Renal pelvis (tissue), 1 donor: ENCODE measurements at regions not wholly inside any gene's neighbourhood (a gene's known extent, or its start where the extent isn't known, plus 50 kb on each side); places are given as distances from the start of the nearest gene placed in this dataset.
A peak's percentile ranks its signal among the peaks of the same experiment; 100 is the strongest.

ENCODE experiments used
- DNase-seq: peaks from one replicate; pipeline ENCODE4 v3.0.0-alpha.2; 2013

GRCh38 chr2:177058747-177059146 is 153.8 kb upstream of the HNRNPA3 start:
- no peak for DNase-seq

- DNase-seq: no peak
Measured at GRCh38 chr2:177059293-177059692, 153.3 kb upstream of the HNRNPA3 start.

GRCh38 chr2:177063331-177063730 is 149.3 kb upstream of the HNRNPA3 start:
- no peak for DNase-seq

GRCh38 chr2:177064422-177064821 is 148.2 kb upstream of the HNRNPA3 start:
- no peak for DNase-seq

- DNase-seq: no peak
Measured at GRCh38 chr2:177068967-177069366, 143.6 kb upstream of the HNRNPA3 start.

- DNase-seq: peak; percentile 57
Measured at GRCh38 chr2:177072090-177072489, 140.5 kb upstream of the HNRNPA3 start.

GRCh38 chr2:177073611-177074010 is 139.0 kb upstream of the HNRNPA3 start:
- peak; percentile 39 for DNase-seq

GRCh38 chr2:177074099-177074710 is 138.4 kb upstream of the HNRNPA3 start:
- peak; percentile 51 for DNase-seq

- no peak for DNase-seq
Measured at GRCh38 chr2:177075254-177075653, 137.3 kb upstream of the HNRNPA3 start.

GRCh38 chr2:177076636-177077179 is 135.9 kb upstream of the HNRNPA3 start:
- DNase-seq: no peak

- DNase-seq: no peak
Measured at GRCh38 chr2:177077778-177078177, 134.8 kb upstream of the HNRNPA3 start.

GRCh38 chr2:177078416-177078815 is 134.2 kb upstream of the HNRNPA3 start:
- no peak for DNase-seq

- DNase-seq: no peak
Measured at GRCh38 chr2:177078855-177079254, 133.7 kb upstream of the HNRNPA3 start.

GRCh38 chr2:177080746-177081284 is 131.8 kb upstream of the HNRNPA3 start:
- DNase-seq: no peak

- no peak for DNase-seq
Measured at GRCh38 chr2:177084607-177085006, 128.0 kb upstream of the HNRNPA3 start.

GRCh38 chr2:177088529-177088928 is 124.1 kb upstream of the HNRNPA3 start:
- DNase-seq: no peak

GRCh38 chr2:177090967-177091366 is 121.6 kb upstream of the HNRNPA3 start:
- no peak for DNase-seq

GRCh38 chr2:177093371-177093770 is 119.2 kb upstream of the HNRNPA3 start:
- DNase-seq: no peak

- no peak for DNase-seq
Measured at GRCh38 chr2:177098001-177098613, 114.5 kb upstream of the HNRNPA3 start.

GRCh38 chr2:177101930-177102329 is 110.7 kb upstream of the HNRNPA3 start:
- no peak for DNase-seq

GRCh38 chr2:177106212-177106611 is 106.4 kb upstream of the HNRNPA3 start:
- no peak for DNase-seq

GRCh38 chr2:177108890-177109289 is 103.7 kb upstream of the HNRNPA3 start:
- no peak for DNase-seq

- no peak for DNase-seq
Measured at GRCh38 chr2:177114712-177115111, 97.9 kb upstream of the HNRNPA3 start.
